ENCODE measurements at regions not wholly inside any gene's neighbourhood (a gene's known extent, or its start where the extent isn't known, plus 50 kb on each side); places are given as distances from the start of the nearest gene placed in this dataset.

DNA sequence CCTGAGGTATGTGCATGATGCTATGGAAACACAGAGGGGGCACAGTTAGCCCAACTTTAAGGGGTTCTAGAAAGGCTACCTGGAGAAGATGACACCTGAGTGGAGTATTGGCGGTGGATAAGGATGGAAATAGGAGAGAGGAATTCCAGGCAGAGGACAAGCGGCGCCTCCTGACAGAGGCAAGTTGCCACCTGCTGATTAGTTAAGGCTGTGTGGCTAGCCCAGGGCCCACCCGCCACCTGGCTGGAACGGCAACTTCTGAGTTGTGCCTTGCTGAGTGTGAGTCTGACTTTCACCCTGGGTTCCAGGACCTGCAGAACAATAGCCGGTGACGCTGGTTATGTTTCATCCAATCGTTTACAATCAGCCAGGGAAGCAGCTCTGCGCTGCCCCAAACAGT is 126.9 kb upstream of the LMO4 start:
- dilution Hi-C loops (cut with MboI; ENCODE audit: extremely low pct_ligation_motif_present, low sequenced_read_pairs): no loop called here
- TF ChIP-seq GATA2 (IDR thresholded peaks at IDR 0.05; ENCODE audit: insufficient read depth, insufficient read length, low read depth, low read length): no peak
- TF ChIP-seq POLR2AphosphoS5 (IDR thresholded peaks at IDR 0.05; ENCODE audit: insufficient read depth, low read depth, low read length): no peak
- TF ChIP-seq POLR2A (IDR thresholded peaks at IDR 0.05; ENCODE audit: low read depth, low read length): no peak
- TF ChIP-seq JUN (IDR thresholded peaks at IDR 0.05; ENCODE audit: borderline replicate concordance, insufficient read depth, insufficient read length, low read depth): no peak
- TF ChIP-seq FOS (IDR thresholded peaks at IDR 0.05; ENCODE audit: borderline replicate concordance, insufficient read depth, low read length): no peak
- no peaks in the 10 kb centered on the region for H4K20me1 ChIP-seq (replicated peaks; ENCODE audit: control insufficient read depth, extremely low read depth, insufficient read depth, low read length)
- no peak overlapping the region for H3K27ac ChIP-seq (ENCODE audit: insufficient read depth, low read depth, low read length)
- H3K4me2 ChIP-seq (ENCODE audit: insufficient read depth, low read length): no peak overlapping the region
- no peak for DNase-seq (ENCODE audit: low read depth, low spot score)
- POLR2A ChIA-PET: no interaction called here
- CTCF ChIA-PET: no interaction called here
- no peaks in the 10 kb centered on the region for H3K36me3 ChIP-seq (ENCODE audit: control insufficient read depth in 2 of 2, extremely low read depth in 1 of 2, insufficient read depth in 2 of 2, low read length in 2 of 2)
- H2AFZ ChIP-seq (ENCODE audit: low read depth, low read length): no peak overlapping the region
- intact Hi-C loops (cut with micrococcal nuclease): no loop called here
- H3K9me3 ChIP-seq (replicated peaks; ENCODE audit: control insufficient read depth, insufficient read depth, low read length): no peaks in the 10 kb centered on the region
- no peaks in the 10 kb centered on the region for H3K27me3 ChIP-seq (ENCODE audit: control insufficient read depth in 2 of 2, insufficient read depth in 2 of 2, low read length in 2 of 2)
- BruUV-seq (replicated peaks): no TSS peak
- H3K4me3 ChIP-seq (replicated peaks in 1 of 3; ENCODE audit: insufficient read depth in 1 of 3, low read depth in 1 of 3, low read length in 3 of 3): no peak overlapping the region
- H3K9me1 ChIP-seq (replicated peaks; ENCODE audit: control insufficient read depth, extremely low read depth, insufficient read depth, low read length): no peaks in the 10 kb centered on the region
- H3K79me2 ChIP-seq (ENCODE audit: control insufficient read depth, insufficient read depth, low read length): no peaks in the 10 kb centered on the region
- FAIRE-seq: no peak
- no peak overlapping the region for H3K9ac ChIP-seq (replicated peaks; ENCODE audit: extremely low read depth, insufficient read depth, low read length)
- no peaks in the 10 kb centered on the region for H3K4me1 ChIP-seq (ENCODE audit: control insufficient read depth, extremely low read depth, insufficient read depth, low read length)

GRCh38 chr1:87202451-87202850 is 126.2 kb upstream of the LMO4 start:
- no peak for DNase-seq (ENCODE audit: low read depth, low spot score)
- FAIRE-seq: no peak
- Histone ChIP-seq H3K9me1 (replicated peaks; ENCODE audit: control insufficient read depth, extremely low read depth, insufficient read depth, low read length) (no peaks in the 10 kb centered on the region), H2AFZ (ENCODE audit: low read depth, low read length) (no peak overlapping the region), H3K36me3 (ENCODE audit: control insufficient read depth in 2 of 2, extremely low read depth in 1 of 2, insufficient read depth in 2 of 2, low read length in 2 of 2) (no peaks in the 10 kb centered on the region), H3K4me3 (replicated peaks in 1 of 3; ENCODE audit: insufficient read depth in 1 of 3, low read depth in 1 of 3, low read length in 3 of 3) (no peak overlapping the region), H3K4me2 (ENCODE audit: insufficient read depth, low read length) (no peak overlapping the region), H3K27me3 (ENCODE audit: control insufficient read depth in 2 of 2, insufficient read depth in 2 of 2, low read length in 2 of 2) (no peaks in the 10 kb centered on the region), H3K9ac (replicated peaks; ENCODE audit: extremely low read depth, insufficient read depth, low read length) (no peak overlapping the region), H4K20me1 (replicated peaks; ENCODE audit: control insufficient read depth, extremely low read depth, insufficient read depth, low read length) (no peaks in the 10 kb centered on the region), H3K27ac (ENCODE audit: insufficient read depth, low read depth, low read length) (no peak overlapping the region), H3K9me3 (replicated peaks; ENCODE audit: control insufficient read depth, insufficient read depth, low read length) (no peaks in the 10 kb centered on the region), H3K79me2 (ENCODE audit: control insufficient read depth, insufficient read depth, low read length) (no peaks in the 10 kb centered on the region), H3K4me1 (ENCODE audit: control insufficient read depth, extremely low read depth, insufficient read depth, low read length) (no peaks in the 10 kb centered on the region)
- no TSS peak for BruUV-seq (replicated peaks)
- intact Hi-C loops (cut with micrococcal nuclease) (no loop called here), dilution Hi-C loops (cut with MboI; ENCODE audit: extremely low pct_ligation_motif_present, low sequenced_read_pairs) (no loop called here)
- ChIA-PET CTCF (no interaction called here), POLR2A (no interaction called here)
- TF ChIP-seq JUN (IDR thresholded peaks at IDR 0.05; ENCODE audit: borderline replicate concordance, insufficient read depth, insufficient read length, low read depth): no peak
- no peak for TF ChIP-seq CTCF (IDR thresholded peaks at IDR 0.05; ENCODE audit: extremely low read depth in 1 of 2, insufficient read depth in 1 of 2, low read depth in 1 of 2, low read length in 2 of 2)
- no peak for TF ChIP-seq GATA2 (IDR thresholded peaks at IDR 0.05; ENCODE audit: insufficient read depth, insufficient read length, low read depth, low read length)
- no peak for TF ChIP-seq EZH2 (IDR thresholded peaks at IDR 0.05; ENCODE audit: borderline replicate concordance, low read depth, low read length, severe bottlenecking)
- no peak for TF ChIP-seq POLR2AphosphoS5 (IDR thresholded peaks at IDR 0.05; ENCODE audit: insufficient read depth, low read depth, low read length)
- no peak for TF ChIP-seq MYC (IDR thresholded peaks at IDR 0.05; ENCODE audit: low read depth, low read length)
- TF ChIP-seq FOS (IDR thresholded peaks at IDR 0.05; ENCODE audit: borderline replicate concordance, insufficient read depth, low read length): no peak
- TF ChIP-seq POLR2A (IDR thresholded peaks at IDR 0.05; ENCODE audit: low read depth, low read length): no peak
- TF ChIP-seq, protein P1, sequence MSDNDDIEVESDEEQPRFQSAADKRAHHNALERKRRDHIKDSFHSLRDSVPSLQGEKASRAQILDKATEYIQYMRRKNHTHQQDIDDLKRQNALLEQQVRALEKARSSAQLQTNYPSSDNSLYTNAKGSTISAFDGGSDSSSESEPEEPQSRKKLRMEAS (IDR thresholded peaks at IDR 0.05; ENCODE audit: insufficient read depth, insufficient read length): no peak
